ENCODE measurements at regions not wholly inside any gene's neighbourhood (a gene's known extent, or its start where the extent isn't known, plus 50 kb on each side); places are given as distances from the start of the nearest gene placed in this dataset.
"Not testable (repeated sequence)": the region's sequence is repeated elsewhere in the genome, so short reads cannot be mapped to it uniquely, and the experiment has no call there.

DNA sequence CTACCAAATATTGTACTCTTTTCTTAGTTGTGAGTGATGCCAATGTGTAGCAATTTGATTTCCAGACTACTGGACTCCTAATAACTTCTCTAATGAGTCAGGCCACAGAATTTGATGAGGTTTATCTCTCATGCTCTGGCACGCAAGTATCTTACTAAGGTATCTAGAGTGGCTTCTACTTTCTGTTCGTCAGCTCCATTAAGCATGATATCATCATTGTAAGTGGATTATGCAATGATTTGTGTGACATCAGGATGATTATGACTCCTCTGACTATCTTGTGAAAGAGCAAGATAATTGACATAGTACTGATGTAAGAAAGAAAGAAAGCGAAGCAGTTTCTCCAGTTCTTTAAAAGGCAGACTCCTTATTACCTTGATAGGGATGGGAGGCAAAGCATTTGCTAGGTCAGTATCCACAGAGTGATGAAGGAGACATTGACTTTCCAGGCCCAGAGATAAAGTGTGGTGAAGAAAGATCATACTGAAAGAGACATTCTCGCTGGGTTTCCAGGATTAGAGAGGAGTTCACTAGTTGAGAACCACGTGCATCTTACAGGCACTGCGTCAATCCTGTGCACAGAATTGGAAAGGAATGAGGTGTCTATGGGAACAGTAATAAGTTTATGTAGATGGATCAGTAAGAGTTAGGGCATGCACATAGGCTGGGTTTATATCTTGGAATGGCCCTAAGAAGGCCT lies 161.9 kb upstream of the STK26 start:
- no peak for DNase-seq (ENCODE audit: low spot score in 2 of 2)
- Histone ChIP-seq H3K27me3 (ENCODE audit: low read depth) (no peaks in the 10 kb centered on the region), H3K9me3 (no peaks in the 10 kb centered on the region), H3K4me3 (no peak overlapping the region), H3K4me1 (peaks cover 2% of the 10 kb centered on the region), H3K36me3 (replicated peaks) (no peaks in the 10 kb centered on the region)
- in situ Hi-C loops (cut with MboI; ENCODE audit: low sequenced_read_pairs) = no loop called here

DNA sequence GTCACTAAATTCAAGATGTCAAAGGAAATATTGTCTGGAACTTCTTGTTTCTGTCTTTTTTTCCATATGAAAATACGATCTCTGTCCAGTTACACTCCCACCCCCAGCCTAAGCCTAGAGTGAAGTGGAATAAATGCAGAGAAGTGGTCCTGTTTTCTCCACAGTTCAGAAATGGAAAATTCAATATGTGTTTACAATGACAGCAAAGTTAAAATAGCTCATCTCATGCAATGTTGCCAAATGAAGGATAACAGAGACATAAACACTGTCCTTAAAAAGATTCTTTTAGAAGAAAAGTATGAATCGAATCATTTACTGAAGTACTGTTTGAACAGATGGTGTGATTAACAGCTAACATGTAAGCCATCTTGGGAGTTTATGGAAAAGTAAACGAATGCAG lies 160.8 kb upstream of the STK26 start:
- no peaks in the 10 kb centered on the region for H3K4me1 ChIP-seq
- H3K9me3 ChIP-seq = no peaks in the 10 kb centered on the region
- H3K4me3 ChIP-seq = no peak overlapping the region
- no peaks in the 10 kb centered on the region for H3K36me3 ChIP-seq (replicated peaks)
- in situ Hi-C loops (cut with MboI; ENCODE audit: low sequenced_read_pairs) = no loop called here
- 0 out of 2 replicates have a peak, but pooled peaks cover 2% of the 10 kb centered on the region for H3K27me3 ChIP-seq (ENCODE audit: low read depth)
- DNase-seq (ENCODE audit: low spot score in 2 of 2) = no peak

DNA sequence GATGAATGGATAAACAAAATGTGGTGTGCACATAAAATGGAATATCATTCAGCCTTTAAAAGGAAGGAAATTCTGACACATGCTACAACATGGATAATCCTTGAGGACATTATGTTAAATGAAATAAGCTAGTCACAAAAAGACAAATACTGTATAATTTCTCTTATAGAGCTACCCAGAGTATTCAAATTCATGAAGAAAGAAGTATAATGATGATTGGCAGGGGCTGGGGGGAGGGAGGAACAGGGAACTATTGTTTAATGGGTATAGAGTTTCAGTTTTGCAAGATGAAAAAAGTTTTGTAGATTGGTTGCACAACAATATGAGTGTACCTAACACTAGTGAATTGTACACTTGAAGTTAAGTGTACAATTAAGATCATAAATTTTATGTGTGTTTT lies 153.9 kb upstream of the STK26 start:
- no peaks in the 10 kb centered on the region for H3K36me3 ChIP-seq (replicated peaks)
- 0 out of 2 replicates have a peak, but pooled peaks cover 2% of the 10 kb centered on the region for H3K27me3 ChIP-seq (ENCODE audit: low read depth)
- H3K4me3 ChIP-seq = no peak overlapping the region
- H3K4me1 ChIP-seq = no peaks in the 10 kb centered on the region
- in situ Hi-C loops (cut with MboI; ENCODE audit: low sequenced_read_pairs) = no loop called here
- H3K9me3 ChIP-seq = no peaks in the 10 kb centered on the region
- DNase-seq (ENCODE audit: low spot score in 2 of 2) = no peak

DNA sequence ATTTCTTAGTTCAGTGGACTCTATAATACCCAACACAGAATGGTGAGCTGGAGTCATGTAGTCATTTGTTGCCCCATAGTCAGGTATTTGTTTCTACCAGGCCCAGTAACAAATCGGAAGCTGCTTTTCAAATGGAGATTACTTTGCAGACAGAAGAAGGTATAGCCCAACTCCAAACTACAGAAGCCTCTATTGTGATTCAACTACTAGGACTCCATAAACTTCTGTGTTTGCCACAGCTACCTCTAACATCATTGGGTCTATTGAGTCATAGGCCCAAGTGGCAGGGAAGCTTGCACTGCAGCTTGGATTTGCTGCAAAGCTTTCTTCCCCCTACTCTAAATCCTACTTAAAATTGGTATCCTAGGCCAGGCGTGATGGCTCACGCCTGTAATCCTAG lies 148.8 kb upstream of the STK26 start:
- H3K36me3 ChIP-seq (replicated peaks) = no peaks in the 10 kb centered on the region
- peak in 1 of 2 experiments; percentile 28 for DNase-seq (ENCODE audit: low spot score in 2 of 2)
- H3K27me3 ChIP-seq (ENCODE audit: low read depth) = no peaks in the 10 kb centered on the region
- H3K9me3 ChIP-seq = no peaks in the 10 kb centered on the region
- no peaks in the 10 kb centered on the region for H3K4me1 ChIP-seq
- no peak overlapping the region for H3K4me3 ChIP-seq
- in situ Hi-C loops (cut with MboI; ENCODE audit: low sequenced_read_pairs) = no loop called here

DNA sequence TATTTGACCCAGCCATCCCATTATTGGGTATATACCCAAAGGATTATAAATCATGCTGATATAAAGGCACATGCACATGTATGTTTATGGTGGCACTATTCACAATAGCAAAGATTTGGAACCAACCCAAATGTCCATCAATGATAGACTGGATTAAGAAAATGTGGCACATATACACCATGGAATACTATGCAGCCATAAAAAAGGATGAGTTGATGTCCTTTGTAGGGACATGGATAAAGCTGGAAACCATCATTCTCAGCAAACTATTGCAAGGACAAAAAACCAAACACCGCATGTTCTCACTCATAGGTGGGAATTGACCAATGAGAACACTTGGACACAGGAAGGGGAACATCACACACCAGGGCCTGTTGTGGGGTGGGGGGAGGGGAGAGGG lies 147.3 kb upstream of the STK26 start:
- H3K4me1 ChIP-seq; in situ Hi-C loops (cut with MboI; ENCODE audit: low sequenced_read_pairs); DNase-seq (ENCODE audit: low spot score in 2 of 2); H3K4me3 ChIP-seq; H3K9me3 ChIP-seq; H3K27me3 ChIP-seq (ENCODE audit: low read depth); H3K36me3 ChIP-seq (replicated peaks): not testable (repeated sequence)

DNA sequence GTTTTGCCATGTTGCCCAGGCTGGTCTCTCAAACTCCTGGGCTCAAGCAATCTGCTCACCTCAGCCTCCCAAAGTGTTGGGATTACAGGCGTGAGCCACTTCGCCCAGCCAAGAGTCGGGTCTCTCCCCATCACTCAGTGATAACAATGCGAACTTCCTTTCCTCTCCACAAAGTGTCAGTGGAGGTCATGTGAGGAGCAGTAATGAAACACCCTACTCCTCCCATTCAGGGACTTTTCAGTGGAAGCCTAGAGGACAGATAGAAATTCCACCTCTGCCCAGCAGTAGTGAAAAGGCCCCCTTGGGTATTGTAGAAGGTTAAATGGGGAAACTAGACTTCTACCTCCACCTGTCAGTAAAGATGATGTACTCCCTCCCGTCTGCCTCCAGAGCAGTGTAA lies 141.9 kb upstream of the STK26 start:
- Histone ChIP-seq H3K9me3 (peaks cover 4% of the 10 kb centered on the region; the same call in 1 of the 2 replicates), H3K4me1 (no peaks in the 10 kb centered on the region), H3K27me3 (ENCODE audit: low read depth) (no peaks in the 10 kb centered on the region; the same call in 1 of the 2 replicates), H3K36me3 (replicated peaks) (no peaks in the 10 kb centered on the region), H3K4me3 (no peak overlapping the region)
- DNase-seq (ENCODE audit: low spot score in 2 of 2) = no peak
- in situ Hi-C loops (cut with MboI; ENCODE audit: low sequenced_read_pairs) = no loop called here

DNA sequence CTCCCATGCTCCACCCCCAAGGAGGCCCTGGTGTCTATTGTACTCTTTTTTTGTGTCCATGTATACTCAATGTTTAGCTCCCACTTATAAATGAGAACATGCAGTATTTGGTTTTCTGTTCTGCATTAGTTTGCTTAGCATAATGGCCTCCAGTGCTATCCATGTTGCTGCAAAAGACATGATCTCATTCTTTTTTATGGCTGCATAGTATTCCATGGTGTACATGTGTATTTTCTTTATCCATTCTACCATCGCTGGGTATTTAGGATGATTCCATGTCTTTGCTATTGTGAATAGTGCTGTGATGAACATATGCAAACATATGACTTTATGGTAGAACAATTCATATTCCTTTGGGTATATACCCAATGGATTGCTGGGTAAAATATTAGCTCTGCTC lies 138.1 kb upstream of the STK26 start:
- DNase-seq (ENCODE audit: low spot score in 2 of 2); in situ Hi-C loops (cut with MboI; ENCODE audit: low sequenced_read_pairs); H3K36me3 ChIP-seq (replicated peaks); H3K9me3 ChIP-seq; H3K4me1 ChIP-seq; H3K27me3 ChIP-seq (ENCODE audit: low read depth); H3K4me3 ChIP-seq: not testable (repeated sequence)

DNA sequence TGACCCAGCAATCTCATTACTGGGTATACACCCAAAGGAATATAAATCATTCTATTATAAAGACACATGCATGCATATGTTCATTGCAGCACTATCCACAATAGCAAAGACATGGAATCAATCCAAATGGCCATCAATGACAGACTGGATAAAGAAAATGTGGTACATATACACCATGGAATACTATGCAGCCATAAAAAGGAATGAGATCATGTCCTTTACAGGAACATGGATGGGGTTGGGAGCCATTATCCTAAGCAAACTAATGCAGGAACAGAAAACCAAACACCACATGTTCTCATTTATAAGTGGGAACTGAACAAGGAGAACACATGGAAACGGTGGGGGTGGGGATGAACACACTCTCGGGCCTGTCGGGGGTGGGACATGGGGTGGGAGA lies 129.2 kb upstream of the STK26 start:
- H3K36me3 ChIP-seq (replicated peaks); in situ Hi-C loops (cut with MboI; ENCODE audit: low sequenced_read_pairs); H3K4me3 ChIP-seq; H3K9me3 ChIP-seq; H3K27me3 ChIP-seq (ENCODE audit: low read depth): not testable (repeated sequence)
- peaks cover 12% of the 10 kb centered on the region for H3K4me1 ChIP-seq
- DNase-seq (ENCODE audit: low spot score in 2 of 2) = peak in 1 of 2 experiments; percentile 15

DNA sequence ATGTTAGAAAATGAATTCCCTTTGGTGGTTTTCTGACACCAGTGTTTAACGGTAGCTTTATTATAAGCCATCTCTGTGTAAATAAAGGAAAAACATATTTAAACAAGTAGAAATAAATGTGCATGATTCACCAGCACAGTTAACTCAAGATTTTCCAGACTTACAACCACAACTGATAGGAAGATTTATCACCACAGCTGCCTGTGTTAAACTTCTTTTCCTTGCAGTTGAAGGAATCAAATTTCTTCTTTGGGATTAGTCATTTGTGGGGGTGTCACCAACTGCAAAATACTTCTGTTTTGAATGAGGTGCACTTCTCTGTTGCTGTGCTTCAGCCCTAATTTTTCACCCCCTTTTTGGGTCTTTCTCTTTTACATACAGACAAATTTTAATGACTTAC lies 128.1 kb upstream of the STK26 start:
- in situ Hi-C loops (cut with MboI; ENCODE audit: low sequenced_read_pairs) = no loop called here

DNA sequence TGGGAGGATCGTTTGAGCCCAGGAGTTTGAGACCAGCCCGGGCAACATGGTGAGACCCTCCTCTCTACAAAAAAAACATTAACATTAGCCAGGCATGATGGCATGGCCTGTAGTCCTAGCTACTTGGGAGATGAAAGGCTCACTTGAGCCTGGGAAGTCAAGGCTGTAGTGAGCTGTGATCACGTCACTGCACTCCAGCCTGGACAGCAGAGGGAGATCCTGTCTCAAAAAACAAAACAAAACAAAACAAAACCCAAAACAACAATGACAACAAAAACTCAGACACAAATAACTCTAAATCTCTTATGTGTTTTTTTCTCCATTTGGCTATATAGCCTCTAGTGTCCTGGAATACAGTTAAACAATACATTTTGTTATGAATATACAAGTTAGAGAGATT lies 127.3 kb upstream of the STK26 start:
- Histone ChIP-seq H3K9me3 (no peaks in the 10 kb centered on the region), H3K4me3 (no peak overlapping the region), H3K4me1 (peaks cover 12% of the 10 kb centered on the region), H3K36me3 (replicated peaks) (no peaks in the 10 kb centered on the region), H3K27me3 (ENCODE audit: low read depth) (no peaks in the 10 kb centered on the region)
- DNase-seq (ENCODE audit: low spot score in 2 of 2) = no peak
- in situ Hi-C loops (cut with MboI; ENCODE audit: low sequenced_read_pairs) = no loop called here

More for the DNA sequence above, 128.1 kb upstream of the STK26 start:
- no peak overlapping the region for H3K4me3 ChIP-seq
- H3K4me1 ChIP-seq = peaks cover 12% of the 10 kb centered on the region
- DNase-seq (ENCODE audit: low spot score in 2 of 2) = peak in 1 of 2 experiments; percentile 12
- no peaks in the 10 kb centered on the region for H3K9me3 ChIP-seq
- H3K36me3 ChIP-seq (replicated peaks) = no peaks in the 10 kb centered on the region
- no peaks in the 10 kb centered on the region for H3K27me3 ChIP-seq (ENCODE audit: low read depth)

DNA sequence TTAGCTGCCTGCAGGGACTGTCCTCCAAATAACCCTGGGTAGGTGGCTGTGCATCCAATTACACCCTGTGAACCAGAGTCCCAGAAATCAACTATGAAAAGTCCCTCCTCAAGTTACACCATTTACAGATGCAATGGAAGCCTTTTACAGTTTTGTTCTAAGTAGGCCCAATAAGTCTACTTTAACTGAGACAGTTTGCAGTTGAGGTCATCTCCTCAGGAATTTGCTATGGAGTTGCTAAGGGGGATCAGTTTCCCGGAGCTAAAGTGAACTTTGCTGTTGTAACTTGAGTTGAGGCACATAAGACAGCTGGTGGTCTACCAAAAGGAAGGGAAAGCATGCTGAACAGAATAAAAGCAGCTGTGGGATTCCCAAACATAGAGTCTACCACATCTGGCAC lies 121.6 kb upstream of the STK26 start:
- no peak for DNase-seq (ENCODE audit: low spot score in 2 of 2)
- no peaks in the 10 kb centered on the region for H3K27me3 ChIP-seq (ENCODE audit: low read depth)
- no peaks in the 10 kb centered on the region for H3K9me3 ChIP-seq
- no peak overlapping the region for H3K4me3 ChIP-seq
- no peaks in the 10 kb centered on the region for H3K36me3 ChIP-seq (replicated peaks)
- H3K4me1 ChIP-seq = no peaks in the 10 kb centered on the region
- in situ Hi-C loops (cut with MboI; ENCODE audit: low sequenced_read_pairs) = no loop called here

DNA sequence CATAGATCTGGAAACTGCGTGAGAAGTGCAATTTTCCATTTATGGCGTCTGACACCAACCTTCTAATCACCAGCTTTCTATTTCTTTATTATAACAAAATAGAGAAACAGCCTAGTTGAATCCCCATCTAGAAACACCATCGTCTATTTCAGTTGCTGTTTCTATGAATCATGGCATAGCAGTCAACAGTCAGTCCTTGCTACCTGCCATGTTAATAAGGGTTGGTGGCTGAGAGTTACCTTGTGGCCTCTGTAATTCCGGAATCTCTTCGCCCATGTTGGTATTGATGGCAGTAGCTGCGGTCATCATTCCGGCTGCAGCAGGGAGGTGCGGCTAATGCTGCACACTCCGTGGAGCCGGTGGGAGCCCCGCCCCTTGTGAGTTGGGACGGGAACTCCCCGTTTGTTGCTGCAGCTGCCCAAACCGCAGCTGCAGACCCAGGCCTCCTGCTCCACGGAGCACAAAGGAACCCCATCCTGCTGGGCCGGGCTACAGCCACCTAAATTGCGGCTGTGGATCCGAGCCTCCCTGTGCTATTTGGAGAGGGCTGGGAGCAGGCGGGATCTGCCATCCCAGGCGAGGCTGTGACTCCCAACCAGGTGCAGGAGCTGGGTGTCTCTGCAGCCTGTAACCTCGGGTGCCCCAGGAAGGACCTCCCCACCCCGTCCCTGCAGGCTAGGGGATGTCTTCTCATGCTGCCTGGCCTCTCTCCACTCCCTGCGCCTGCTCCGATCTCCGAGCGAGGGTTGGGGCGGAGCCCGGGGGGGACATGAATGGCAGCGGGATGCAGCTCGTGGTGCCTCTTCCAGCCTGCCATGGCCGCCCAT lies 115.4 kb upstream of the STK26 start:
- DNase-seq (ENCODE audit: low spot score in 2 of 2) = no peak
- peaks cover 8% of the 10 kb centered on the region; the same call in 1 of the 2 replicates for H3K4me1 ChIP-seq
- no peaks in the 10 kb centered on the region for H3K9me3 ChIP-seq
- H3K36me3 ChIP-seq (replicated peaks) = no peaks in the 10 kb centered on the region
- no peaks in the 10 kb centered on the region for H3K27me3 ChIP-seq (ENCODE audit: low read depth)
- in situ Hi-C loops (cut with MboI; ENCODE audit: low sequenced_read_pairs) = no loop called here
- H3K4me3 ChIP-seq = no peak overlapping the region

DNA sequence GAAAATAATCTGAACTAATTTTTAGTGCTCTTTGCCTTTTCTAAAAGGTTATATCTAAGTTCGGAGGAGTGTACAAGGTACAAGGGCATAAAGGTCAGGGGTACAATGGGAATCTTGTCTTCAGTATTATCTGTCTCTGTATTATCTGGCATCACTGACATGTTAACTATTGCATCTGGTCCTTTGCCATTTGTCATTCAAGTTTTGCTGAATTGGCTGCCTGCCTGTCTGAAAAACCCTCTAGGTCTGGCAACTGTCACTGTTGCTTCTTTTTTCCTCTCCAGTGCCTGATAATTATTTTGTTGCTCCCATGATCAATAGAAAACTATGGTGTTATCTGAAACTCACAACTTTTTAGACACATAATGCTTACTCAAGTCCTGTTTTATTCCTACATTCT lies 112.5 kb upstream of the STK26 start:
- Histone ChIP-seq H3K27me3 (ENCODE audit: low read depth) (no peaks in the 10 kb centered on the region), H3K36me3 (replicated peaks) (no peaks in the 10 kb centered on the region), H3K4me1 (peaks cover 8% of the 10 kb centered on the region; the same call in 1 of the 2 replicates), H3K4me3 (no peak overlapping the region), H3K9me3 (no peaks in the 10 kb centered on the region)
- in situ Hi-C loops (cut with MboI; ENCODE audit: low sequenced_read_pairs) = no loop called here
- no peak for DNase-seq (ENCODE audit: low spot score in 2 of 2)

DNA sequence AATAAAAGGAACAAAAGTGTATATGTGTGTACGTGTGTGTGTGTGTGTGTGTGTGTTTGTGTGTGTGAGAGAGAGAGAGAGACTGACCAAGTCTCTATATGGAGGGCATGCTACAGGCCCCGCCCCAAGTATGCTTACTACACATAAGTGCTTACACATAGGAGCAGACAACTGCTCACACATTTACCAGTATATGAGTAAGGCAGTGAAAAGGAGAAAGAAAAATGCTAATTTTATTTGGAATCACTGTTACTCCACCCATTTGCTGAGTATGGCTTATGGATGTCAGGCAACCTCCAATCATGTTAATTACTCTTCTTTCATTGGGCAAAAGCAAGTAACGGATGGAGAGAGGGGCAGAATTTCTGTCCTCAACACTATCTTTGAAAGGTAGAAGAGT lies 107.6 kb upstream of the STK26 start:
- H3K9me3 ChIP-seq = no peaks in the 10 kb centered on the region
- H3K36me3 ChIP-seq (replicated peaks) = no peaks in the 10 kb centered on the region
- H3K4me1 ChIP-seq = peaks cover 2% of the 10 kb centered on the region; the same call in 1 of the 2 replicates
- no peak for DNase-seq (ENCODE audit: low spot score in 2 of 2)
- H3K27me3 ChIP-seq (ENCODE audit: low read depth) = no peaks in the 10 kb centered on the region
- no peak overlapping the region for H3K4me3 ChIP-seq
- in situ Hi-C loops (cut with MboI; ENCODE audit: low sequenced_read_pairs) = no loop called here

Data from HAP-1 (cell line).